ENCODE measurements at regions not wholly inside any gene's neighbourhood (a gene's known extent, or its start where the extent isn't known, plus 50 kb on each side); places are given as distances from the start of the nearest gene placed in this dataset.

- TF ChIP-seq, protein P1, sequence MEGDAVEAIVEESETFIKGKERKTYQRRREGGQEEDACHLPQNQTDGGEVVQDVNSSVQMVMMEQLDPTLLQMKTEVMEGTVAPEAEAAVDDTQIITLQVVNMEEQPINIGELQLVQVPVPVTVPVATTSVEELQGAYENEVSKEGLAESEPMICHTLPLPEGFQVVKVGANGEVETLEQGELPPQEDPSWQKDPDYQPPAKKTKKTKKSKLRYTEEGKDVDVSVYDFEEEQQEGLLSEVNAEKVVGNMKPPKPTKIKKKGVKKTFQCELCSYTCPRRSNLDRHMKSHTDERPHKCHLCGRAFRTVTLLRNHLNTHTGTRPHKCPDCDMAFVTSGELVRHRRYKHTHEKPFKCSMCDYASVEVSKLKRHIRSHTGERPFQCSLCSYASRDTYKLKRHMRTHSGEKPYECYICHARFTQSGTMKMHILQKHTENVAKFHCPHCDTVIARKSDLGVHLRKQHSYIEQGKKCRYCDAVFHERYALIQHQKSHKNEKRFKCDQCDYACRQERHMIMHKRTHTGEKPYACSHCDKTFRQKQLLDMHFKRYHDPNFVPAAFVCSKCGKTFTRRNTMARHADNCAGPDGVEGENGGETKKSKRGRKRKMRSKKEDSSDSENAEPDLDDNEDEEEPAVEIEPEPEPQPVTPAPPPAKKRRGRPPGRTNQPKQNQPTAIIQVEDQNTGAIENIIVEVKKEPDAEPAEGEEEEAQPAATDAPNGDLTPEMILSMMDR (conservative IDR thresholded peaks at IDR 0.05; ENCODE audit: low read depth, low read length): no peak
- TF ChIP-seq RAD21 (IDR thresholded peaks at IDR 0.05; ENCODE audit: low read length) (no peak), POLR2A (IDR thresholded peaks at IDR 0.05; ENCODE audit: low read depth, low read length) (no peak)
These were observed 601.8 kb downstream of the TYW1 start for GRCh38 chr7:67598469-67598868.

All from IMR-90 (cell line).